ENCODE measurements at regions not wholly inside any gene's neighbourhood (a gene's known extent, or its start where the extent isn't known, plus 50 kb on each side); places are given as distances from the start of the nearest gene placed in this dataset.

DNA sequence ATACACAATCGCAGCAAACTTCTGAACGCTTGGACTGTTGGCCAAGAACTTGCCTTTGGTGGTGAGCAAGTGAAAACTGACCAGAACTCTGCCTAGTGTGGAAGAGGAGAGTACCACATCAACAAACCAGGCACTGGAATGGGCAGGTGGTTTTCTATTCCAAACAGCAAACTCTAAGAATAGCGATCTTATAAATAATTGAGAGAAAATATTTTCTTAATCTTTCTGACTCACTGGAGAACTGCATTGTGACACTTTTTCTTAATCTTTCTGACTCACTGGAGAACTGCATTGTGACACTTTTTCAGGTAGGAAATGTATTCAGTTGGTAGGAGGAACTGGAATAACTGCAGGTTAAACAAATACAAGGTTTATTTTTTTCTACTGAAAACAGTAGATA lies 57.0 kb upstream of the SORBS2 start:
- Histone ChIP-seq H2AFZ (no peak overlapping the region), H3K36me3 (ENCODE audit: low read depth) (no peaks in the 10 kb centered on the region), H3K4me3 (no peak overlapping the region), H3K9me3 (ENCODE audit: low read depth) (no peaks in the 10 kb centered on the region), H3K4me1 (ENCODE audit: insufficient read depth) (peaks cover 9% of the 10 kb centered on the region; the same call in 1 of the 2 replicates), H3F3A (ENCODE audit: insufficient read depth) (peaks cover 4% of the 10 kb centered on the region; the same call in 1 of the 2 replicates), H3K27ac (no peak overlapping the region), H3K27me3 (replicated peaks; ENCODE audit: insufficient read depth) (no peaks in the 10 kb centered on the region; the same call in 1 of the 2 replicates), H3K4me2 (ENCODE audit: unreplicated experiment) (no peak overlapping the region), H3K9me2 (ENCODE audit: insufficient read depth) (no peaks in the 10 kb centered on the region), H4K20me1 (ENCODE audit: insufficient read depth) (no peaks in the 10 kb centered on the region), H3K79me2 (ENCODE audit: insufficient read depth) (no peaks in the 10 kb centered on the region), H3K9ac (no peak overlapping the region)
- DNase-seq: no peak
- TF ChIP-seq EZH2 (IDR thresholded peaks at IDR 0.05; ENCODE audit: insufficient read depth, poor library complexity, severe bottlenecking) (no peak), EZH2phosphoT487 (IDR thresholded peaks at IDR 0.05; ENCODE audit: insufficient read depth, low read depth) (no peak)
- in situ Hi-C loops (cut with MboI): no loop called here
- 56 to 64% methylated on average over 3 of the region's 3 CpGs for WGBS, 2 experiments (ENCODE audit: low coverage in 1 of 2, low lambda C conversion rate in 2 of 2, missing lambda C conversion rate in 2 of 2)

DNA sequence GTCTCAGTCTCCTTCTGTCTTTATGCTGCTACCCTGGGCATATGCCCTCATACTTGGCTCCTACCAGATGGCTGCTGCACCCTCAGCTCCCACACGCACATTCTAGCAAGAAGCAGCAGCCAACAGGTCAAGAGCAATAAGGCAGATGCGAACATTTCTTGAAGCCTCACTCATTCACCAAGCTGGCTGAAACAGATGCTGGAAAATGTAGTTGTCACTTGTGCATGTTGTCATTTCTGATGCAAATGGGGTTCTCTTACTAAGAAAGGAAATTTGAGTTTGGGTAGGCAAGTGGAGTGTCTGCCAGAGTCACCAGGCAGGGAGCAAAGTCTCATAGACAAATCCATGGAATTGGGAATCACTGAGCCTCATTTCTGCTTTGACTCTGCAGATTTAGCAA lies 57.4 kb upstream of the SORBS2 start:
- H3K79me2 ChIP-seq (ENCODE audit: insufficient read depth): no peaks in the 10 kb centered on the region
- in situ Hi-C loops (cut with MboI): no loop called here
- no peaks in the 10 kb centered on the region for H3K9me2 ChIP-seq (ENCODE audit: insufficient read depth)
- no peak overlapping the region for H3K4me2 ChIP-seq (ENCODE audit: unreplicated experiment)
- no peak overlapping the region for H3K27ac ChIP-seq
- no peaks in the 10 kb centered on the region; the same call in 1 of the 2 replicates for H3K27me3 ChIP-seq (replicated peaks; ENCODE audit: insufficient read depth)
- no peaks in the 10 kb centered on the region for H3K36me3 ChIP-seq (ENCODE audit: low read depth)
- H4K20me1 ChIP-seq (ENCODE audit: insufficient read depth): no peaks in the 10 kb centered on the region
- no peak overlapping the region for H3K4me3 ChIP-seq
- DNase-seq: no peak
- peaks cover 9% of the 10 kb centered on the region; the same call in 1 of the 2 replicates for H3K4me1 ChIP-seq (ENCODE audit: insufficient read depth)
- H2AFZ ChIP-seq: no peak overlapping the region
- no peaks in the 10 kb centered on the region for H3K9me3 ChIP-seq (ENCODE audit: low read depth)
- WGBS, 2 experiments (ENCODE audit: low coverage in 1 of 2, low lambda C conversion rate in 2 of 2, missing lambda C conversion rate in 2 of 2): 38 to 50% methylated on average over 2 of the region's 2 CpGs
- TF ChIP-seq EZH2 (IDR thresholded peaks at IDR 0.05; ENCODE audit: insufficient read depth, poor library complexity, severe bottlenecking) (no peak), EZH2phosphoT487 (IDR thresholded peaks at IDR 0.05; ENCODE audit: insufficient read depth, low read depth) (no peak)
- peaks cover 4% of the 10 kb centered on the region; the same call in 1 of the 2 replicates for H3F3A ChIP-seq (ENCODE audit: insufficient read depth)
- H3K9ac ChIP-seq: no peak overlapping the region

DNA sequence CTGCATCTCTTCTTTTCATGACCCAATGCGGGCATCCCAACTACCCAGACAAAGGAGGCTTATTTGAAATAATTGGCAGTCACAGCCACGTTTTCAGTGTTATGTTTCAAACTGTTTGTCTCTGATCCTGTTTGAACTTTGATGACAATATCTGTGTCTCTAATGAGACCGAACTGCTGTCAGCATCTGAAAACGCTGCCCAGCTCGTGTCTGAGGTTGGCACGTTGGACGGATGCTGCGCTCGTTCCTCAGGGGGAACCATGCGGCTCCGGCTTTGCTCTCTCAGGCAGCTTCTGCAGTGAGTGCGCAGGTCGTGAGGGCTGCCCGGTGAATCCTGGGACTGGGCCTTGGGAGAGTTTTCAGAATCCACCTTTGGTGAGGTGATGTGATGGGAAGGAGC lies 58.4 kb upstream of the SORBS2 start:
- Histone ChIP-seq H2AFZ (no peak overlapping the region), H4K20me1 (ENCODE audit: insufficient read depth) (no peaks in the 10 kb centered on the region), H3F3A (ENCODE audit: insufficient read depth) (peaks cover 4% of the 10 kb centered on the region; the same call in 1 of the 2 replicates), H3K4me2 (ENCODE audit: unreplicated experiment) (no peak overlapping the region), H3K4me3 (no peak overlapping the region), H3K9me2 (ENCODE audit: insufficient read depth) (no peaks in the 10 kb centered on the region), H3K9ac (no peak overlapping the region), H3K27ac (no peak overlapping the region), H3K36me3 (ENCODE audit: low read depth) (no peaks in the 10 kb centered on the region), H3K79me2 (ENCODE audit: insufficient read depth) (no peaks in the 10 kb centered on the region), H3K27me3 (replicated peaks; ENCODE audit: insufficient read depth) (no peaks in the 10 kb centered on the region; the same call in 1 of the 2 replicates), H3K4me1 (ENCODE audit: insufficient read depth) (peaks cover 17% of the 10 kb centered on the region; the same call in 1 of the 2 replicates), H3K9me3 (ENCODE audit: low read depth) (no peaks in the 10 kb centered on the region)
- TF ChIP-seq EZH2phosphoT487 (IDR thresholded peaks at IDR 0.05; ENCODE audit: insufficient read depth, low read depth) (no peak), EZH2 (IDR thresholded peaks at IDR 0.05; ENCODE audit: insufficient read depth, poor library complexity, severe bottlenecking) (no peak)
- no peak for DNase-seq
- WGBS, 2 experiments (ENCODE audit: low coverage in 1 of 2, low lambda C conversion rate in 2 of 2, missing lambda C conversion rate in 2 of 2): 59 to 73% methylated on average over 12 to 14 of the region's 14 CpGs
- in situ Hi-C loops (cut with MboI): no loop called here

DNA sequence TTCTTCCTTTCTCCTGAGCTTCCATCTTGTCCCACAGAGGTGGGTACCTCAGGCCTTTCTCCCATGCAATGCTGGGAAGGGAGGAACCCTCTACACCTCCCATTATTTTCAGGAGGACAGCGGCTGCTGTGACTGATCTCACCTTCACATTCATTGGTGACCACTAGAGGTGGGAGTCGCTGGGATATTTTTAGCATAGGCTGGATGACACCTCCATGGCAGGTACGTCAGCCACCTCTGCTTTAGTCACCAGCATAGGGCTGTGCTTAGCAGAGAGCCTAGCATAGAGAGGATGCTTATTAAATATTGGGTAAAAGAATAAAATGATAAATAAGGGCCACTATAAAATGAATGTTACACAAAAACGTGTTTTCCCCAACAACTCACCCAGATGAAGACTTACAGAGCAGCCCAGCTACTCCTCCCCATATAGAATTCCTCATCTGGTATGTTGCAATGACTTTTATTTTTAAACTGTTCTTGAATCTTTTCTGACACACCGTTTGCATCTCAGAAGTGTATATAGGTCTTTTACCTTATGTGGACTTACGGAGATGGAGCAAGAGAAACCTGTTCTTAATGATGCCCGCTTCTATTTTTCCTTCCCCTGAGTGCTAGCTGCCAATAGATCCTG lies 60.9 kb upstream of the SORBS2 start:
- Histone ChIP-seq H3K27ac (no peak overlapping the region), H3K4me3 (no peak overlapping the region), H3K4me2 (ENCODE audit: unreplicated experiment) (no peak overlapping the region), H3K27me3 (replicated peaks; ENCODE audit: insufficient read depth) (no peaks in the 10 kb centered on the region; the same call in 1 of the 2 replicates), H3F3A (ENCODE audit: insufficient read depth) (no peaks in the 10 kb centered on the region), H3K79me2 (ENCODE audit: insufficient read depth) (no peaks in the 10 kb centered on the region), H3K9me2 (ENCODE audit: insufficient read depth) (no peaks in the 10 kb centered on the region), H2AFZ (no peak overlapping the region), H3K9ac (no peak overlapping the region), H3K4me1 (ENCODE audit: insufficient read depth) (peaks cover 8% of the 10 kb centered on the region; the same call in 1 of the 2 replicates), H3K36me3 (ENCODE audit: low read depth) (no peaks in the 10 kb centered on the region), H4K20me1 (ENCODE audit: insufficient read depth) (no peaks in the 10 kb centered on the region), H3K9me3 (ENCODE audit: low read depth) (no peaks in the 10 kb centered on the region)
- no peak for TF ChIP-seq EZH2 (IDR thresholded peaks at IDR 0.05; ENCODE audit: insufficient read depth, poor library complexity, severe bottlenecking)
- TF ChIP-seq EZH2phosphoT487 (IDR thresholded peaks at IDR 0.05; ENCODE audit: insufficient read depth, low read depth): no peak
- in situ Hi-C loops (cut with MboI): no loop called here
- no peak for DNase-seq
- 45 to 52% methylated on average over 7 of the region's 7 CpGs for WGBS, 2 experiments (ENCODE audit: low coverage in 1 of 2, low lambda C conversion rate in 2 of 2, missing lambda C conversion rate in 2 of 2)

Data from GM23248 (cell line).